Neuronal stem cell (in vitro differentiated cells): ENCODE measurements at regions not wholly inside any gene's neighbourhood (a gene's known extent, or its start where the extent isn't known, plus 50 kb on each side); places are given as distances from the start of the nearest gene placed in this dataset.

ENCODE experiments used
- DNase-seq: peaks from one replicate; pipeline ENCODE4 v3.0.0-alpha.2; 2013; ENCODE audit warnings: low spot score
- H2AFZ ChIP-seq: one replicate; pipeline ENCODE4 v1.6.1; 2013; ENCODE audit warnings: mild to moderate bottlenecking, low read length, inconsistent platforms
- H2AK5ac ChIP-seq: 2 replicates; pipeline ENCODE4 v1.6.1; 2013; ENCODE audit warnings: low read depth, mild to moderate bottlenecking, inconsistent platforms, low read length, moderate library complexity, mixed read lengths
- H2BK120ac ChIP-seq: 2 replicates; pipeline ENCODE4 v1.6.1; 2013; ENCODE audit warnings: low read depth, mild to moderate bottlenecking, inconsistent platforms, low read length, moderate library complexity, mixed read lengths
- H2BK12ac ChIP-seq: one replicate; pipeline ENCODE4 v1.6.1; 2013; ENCODE audit warnings: low read length, inconsistent platforms
- H2BK15ac ChIP-seq: 2 replicates; pipeline ENCODE4 v1.6.1; 2013; ENCODE audit warnings: mild to moderate bottlenecking, low read length, inconsistent platforms, mixed read lengths
- H2BK5ac ChIP-seq: one replicate; pipeline ENCODE4 v1.6.1; 2013; ENCODE audit warnings: inconsistent platforms, mild to moderate bottlenecking, low read length, moderate library complexity
- H3K14ac ChIP-seq: one replicate; pipeline ENCODE4 v1.6.1; 2013; ENCODE audit warnings: low read length, inconsistent platforms
- H3K18ac ChIP-seq: 2 replicates; pipeline ENCODE4 v1.6.1; 2013; ENCODE audit warnings: low read length, inconsistent platforms
- H3K23ac ChIP-seq: 2 replicates; pipeline ENCODE4 v1.6.1; 2013; ENCODE audit warnings: low read depth, mild to moderate bottlenecking, mixed read lengths, low read length, inconsistent platforms; ENCODE audit not compliant: poor library complexity
- H3K27ac ChIP-seq: replicated peaks from 3 replicates; pipeline ENCODE4 v1.5.1; 2013; ENCODE audit warnings: low read length, inconsistent platforms
- H3K27me3 ChIP-seq, 3 experiments: 2 replicates each; pipeline ENCODE4 v1.6.1; 2013; ENCODE audit warnings: low read length in 3 of 3, mild to moderate bottlenecking in 2 of 3, inconsistent platforms in 1 of 3, low read depth in 1 of 3, mixed read lengths in 1 of 3, moderate library complexity in 1 of 3; ENCODE audit not compliant: control insufficient read depth in 3 of 3, insufficient read depth in 3 of 3
- H3K36me3 ChIP-seq, 2 donors: replicated peaks in 1 of 2; 2 replicates each; pipeline ENCODE4 v1.6.1; 2013; ENCODE audit warnings: low read length in 2 of 2; ENCODE audit not compliant: control insufficient read depth in 2 of 2, insufficient read depth in 2 of 2
- H3K4ac ChIP-seq: 2 replicates; pipeline ENCODE4 v1.6.1; 2013; ENCODE audit warnings: inconsistent platforms, mild to moderate bottlenecking, low read length, moderate library complexity
- H3K4me1 ChIP-seq, 2 donors: 1 replicate in 1 of 2; 2 replicates in 1 of 2; pipeline ENCODE4 v1.6.1; 2013; ENCODE audit warnings: low read length in 2 of 2, low read depth in 1 of 2; ENCODE audit not compliant: control insufficient read depth in 2 of 2, insufficient read depth in 1 of 2
- H3K4me2 ChIP-seq: one replicate; pipeline ENCODE4 v1.6.1; 2013; ENCODE audit warnings: mild to moderate bottlenecking, low read length, inconsistent platforms; ENCODE audit not compliant: insufficient read depth, poor library complexity, severe bottlenecking
- H3K4me3 ChIP-seq, 2 donors: 2 replicates each; pipeline ENCODE4 v1.5.1; 2013; ENCODE audit warnings: low read length in 2 of 2, mild to moderate bottlenecking in 2 of 2, inconsistent platforms in 1 of 2, moderate library complexity in 1 of 2
- H3K79me1 ChIP-seq: one replicate; pipeline ENCODE4 v1.6.1; 2013; ENCODE audit warnings: low read depth, mild to moderate bottlenecking, inconsistent platforms, low read length, moderate library complexity
- H3K9ac ChIP-seq: one replicate; pipeline ENCODE4 v1.6.1; 2013; ENCODE audit warnings: mild to moderate bottlenecking, low read depth, low read length, inconsistent platforms; ENCODE audit not compliant: poor library complexity
- H3K9me3 ChIP-seq, 2 donors: replicated peaks in 1 of 2; 2 replicates each; pipeline versions ENCODE3 to v1.6.1; 2013; ENCODE audit warnings: low read length in 2 of 2, mild to moderate bottlenecking in 2 of 2, inconsistent platforms in 1 of 2, low read depth in 1 of 2, mixed read lengths in 1 of 2, moderate library complexity in 1 of 2; ENCODE audit not compliant: control insufficient read depth in 2 of 2, insufficient read depth in 1 of 2
- H4K8ac ChIP-seq: one replicate; pipeline ENCODE4 v1.6.1; 2013; ENCODE audit warnings: low read depth, mild to moderate bottlenecking, inconsistent platforms, low read length, moderate library complexity
- H4K91ac ChIP-seq: one replicate; pipeline ENCODE4 v1.6.1; 2013; ENCODE audit warnings: low read length, low read depth, mild to moderate bottlenecking, inconsistent platforms; ENCODE audit not compliant: poor library complexity
- WGBS, 2 donors: extraction: QIAGEN DNeasy Blood & Tissue Kit; methylation state at CpG; one replicate each; pipeline ENCODE4 v1.1.7; 2013; ENCODE audit warnings: missing lambda C conversion rate in 2 of 2, mixed read lengths in 1 of 2; ENCODE audit not compliant: insufficient read length in 2 of 2, insufficient replicate concordance in 1 of 2; ENCODE audit errors: extremely low coverage in 2 of 2; 5-methylcytosine and 5-hydroxymethylcytosine counted together

DNA sequence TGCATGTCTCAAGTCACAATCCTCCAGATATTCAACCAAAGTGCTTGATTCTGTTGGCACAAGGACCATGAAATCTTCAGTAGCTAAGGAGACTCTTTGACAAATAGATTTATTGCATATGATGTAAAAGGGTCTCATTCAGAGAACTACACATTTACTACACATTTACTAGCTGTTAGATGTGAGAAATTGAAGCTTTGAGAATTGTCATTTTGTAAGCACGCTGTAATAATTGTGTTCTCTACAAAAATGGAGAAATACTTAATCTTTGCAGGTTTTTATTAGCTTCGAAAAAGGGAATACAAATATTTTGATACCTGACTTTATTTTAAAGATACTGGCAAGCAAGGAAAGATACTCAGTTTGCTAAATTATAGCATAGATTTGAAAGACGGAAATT, 70.2 kb upstream of the CHD2 start:
- no peak overlapping the region for H3K4me2 ChIP-seq
- WGBS, 2 donors: no CpG with 5 or more reads among the region's 3 CpGs
- no peak overlapping the region for H2BK5ac ChIP-seq
- H2BK15ac ChIP-seq: no peak overlapping the region
- no peak for DNase-seq
- H4K91ac ChIP-seq: no peak overlapping the region
- H3K36me3 ChIP-seq: no peaks in the 10 kb centered on the region
- peak overlapping the region; percentile 46 for H3K27ac ChIP-seq
- no peak overlapping the region for H2AK5ac ChIP-seq
- no peak overlapping the region for H2AFZ ChIP-seq
- no peak overlapping the region for H3K14ac ChIP-seq
- H3K4me1 ChIP-seq: peaks cover 16 to 29% of the 10 kb centered on the region in 2 donors
- no peaks in the 10 kb centered on the region for H3K27me3 ChIP-seq
- H3K9me3 ChIP-seq: no peaks in the 10 kb centered on the region
- H3K4ac ChIP-seq: no peak overlapping the region
- H3K18ac ChIP-seq: no peak overlapping the region
- H2BK120ac ChIP-seq: no peak overlapping the region
- no peaks in the 10 kb centered on the region for H3K79me1 ChIP-seq
- no peak overlapping the region for H2BK12ac ChIP-seq
- no peak overlapping the region for H3K9ac ChIP-seq
- H3K23ac ChIP-seq: no peak overlapping the region
- H4K8ac ChIP-seq: no peak overlapping the region
- no peak overlapping the region for H3K4me3 ChIP-seq

GRCh38 chr15:92831336-92831654, 68.8 kb upstream of the CHD2 start:
- Histone ChIP-seq H3K36me3 (no peaks in the 10 kb centered on the region), H3K14ac (no peak overlapping the region), H4K91ac (no peak overlapping the region), H4K8ac (no peak overlapping the region), H3K23ac (no peak overlapping the region), H3K4me2 (peak overlapping the region; percentile 21), H3K4me1 (peaks cover 14 to 29% of the 10 kb centered on the region in 2 donors), H3K9me3 (no peaks in the 10 kb centered on the region), H3K27me3 (no peaks in the 10 kb centered on the region), H2AFZ (no peak overlapping the region), H3K9ac (no peak overlapping the region), H3K4ac (no peak overlapping the region), H3K18ac (no peak overlapping the region), H2BK120ac (no peak overlapping the region), H2BK12ac (no peak overlapping the region), H2AK5ac (no peak overlapping the region), H2BK5ac (no peak overlapping the region), H2BK15ac (no peak overlapping the region), H3K27ac (peak overlapping the region; percentile 97), H3K79me1 (no peaks in the 10 kb centered on the region), H3K4me3 (peak overlapping the region in 1 of 2 donors; percentile 16)
- DNase-seq: no peak
- no CpG with 5 or more reads among the region's 3 CpGs for WGBS, 2 donors

GRCh38 chr15:92831655-92832328, 68.3 kb upstream of the CHD2 start:
- Histone ChIP-seq H3K18ac (no peak overlapping the region), H3K9ac (no peak overlapping the region), H3K79me1 (no peaks in the 10 kb centered on the region), H3K9me3 (no peaks in the 10 kb centered on the region), H3K36me3 (no peaks in the 10 kb centered on the region), H3K14ac (no peak overlapping the region), H4K91ac (no peak overlapping the region), H3K4me3 (peak overlapping the region in 1 of 2 donors; percentile 25), H3K4ac (no peak overlapping the region), H2AFZ (no peak overlapping the region), H2BK5ac (no peak overlapping the region), H2BK15ac (no peak overlapping the region), H3K27ac (peak overlapping the region; percentile 97), H3K27me3 (no peaks in the 10 kb centered on the region), H2BK12ac (no peak overlapping the region), H3K4me2 (peak overlapping the region; percentile 21), H4K8ac (no peak overlapping the region), H2BK120ac (no peak overlapping the region), H2AK5ac (no peak overlapping the region), H3K23ac (no peak overlapping the region), H3K4me1 (peaks cover 14 to 29% of the 10 kb centered on the region in 2 donors)
- no CpG with 5 or more reads among the region's 10 CpGs for WGBS, 2 donors
- peak; percentile 95 for DNase-seq

DNA sequence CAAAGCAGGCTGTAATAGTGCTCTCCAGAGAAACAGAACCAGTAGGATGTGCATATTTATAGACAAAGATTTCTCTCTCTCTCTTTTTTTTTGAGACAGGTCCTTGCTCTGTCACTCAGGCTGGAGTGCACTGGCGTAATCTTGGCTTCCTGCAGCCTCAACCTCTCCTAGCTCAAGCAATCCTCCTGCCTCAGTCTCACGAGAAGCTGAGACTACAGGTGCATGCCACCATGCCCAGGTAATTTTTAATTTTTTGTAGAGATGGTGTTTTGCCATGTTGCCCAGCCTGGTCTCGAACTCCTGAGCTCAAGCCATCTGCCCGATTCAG, 67.1 kb upstream of the CHD2 start:
- peak overlapping the region; percentile 46 for H3K18ac ChIP-seq
- H3K4me3 ChIP-seq: no peak overlapping the region

More for the DNA sequence above, 67.1 kb upstream of the CHD2 start:
- WGBS, 2 donors: no CpG with 5 or more reads among the region's 4 CpGs
- peak overlapping the region; percentile 97 for H3K27ac ChIP-seq
- H4K91ac ChIP-seq: no peak overlapping the region
- no peak overlapping the region for H2BK12ac ChIP-seq
- H3K14ac ChIP-seq: no peak overlapping the region
- H2BK5ac ChIP-seq: no peak overlapping the region
- H2BK120ac ChIP-seq: peak overlapping the region; percentile 36
- H2AK5ac ChIP-seq: no peak overlapping the region
- no peak overlapping the region for H3K23ac ChIP-seq
- peaks cover 14 to 29% of the 10 kb centered on the region in 2 donors for H3K4me1 ChIP-seq
- H3K9ac ChIP-seq: no peak overlapping the region
- no peaks in the 10 kb centered on the region for H3K9me3 ChIP-seq
- H2AFZ ChIP-seq: peak overlapping the region; percentile 66
- no peak overlapping the region for H3K4me2 ChIP-seq
- H2BK15ac ChIP-seq: no peak overlapping the region
- no peaks in the 10 kb centered on the region for H3K36me3 ChIP-seq
- H4K8ac ChIP-seq: no peak overlapping the region
- H3K79me1 ChIP-seq: no peaks in the 10 kb centered on the region
- H3K4ac ChIP-seq: no peak overlapping the region
- no peaks in the 10 kb centered on the region for H3K27me3 ChIP-seq
- no peak for DNase-seq
